Left lung (tissue), 4 donors: ENCODE measurements at regions not wholly inside any gene's neighbourhood (a gene's known extent, or its start where the extent isn't known, plus 50 kb on each side); places are given as distances from the start of the nearest gene placed in this dataset.

Experiments
- ATAC-seq: fragments of 200-7000 bp; cut with Tn5 transposase; one replicate; pipeline ENCODE4 v1.9.1; 2020; ENCODE audit warnings: moderate library complexity
- DNase-seq, 4 donors: peaks; one replicate each; pipeline ENCODE4 v3.0.0-alpha.2; 2013 to 2020
- H3K27ac ChIP-seq, 2 donors: fragments of 200-600 bp; sonication (generic) in 1 of 2; one replicate each; pipeline versions ENCODE4 v1.5.0 to v1.8.0; 2020 to 2021
- H3K27me3 ChIP-seq, 2 donors: fragments of 200-600 bp; sonication (generic) in 1 of 2; one replicate each; pipeline versions ENCODE4 v1.5.0 to v1.8.0; 2020 to 2021
- H3K36me3 ChIP-seq, 2 donors: fragments of 200-600 bp; sonication (generic) in 1 of 2; one replicate each; pipeline versions ENCODE4 v1.5.0 to v1.8.0; 2020 to 2021
- H3K4me1 ChIP-seq, 2 donors: fragments of 200-600 bp; one replicate each; pipeline ENCODE4 v1.8.0; 2021
- H3K4me3 ChIP-seq, 2 donors: fragments of 200-600 bp; sonication (generic) in 1 of 2; one replicate each; pipeline versions ENCODE4 v1.5.0 to v1.8.0; 2020 to 2021; ENCODE audit warnings: mild to moderate bottlenecking in 1 of 2
- H3K9me3 ChIP-seq, 2 donors: fragments of 200-600 bp; sonication (generic) in 1 of 2; one replicate each; pipeline versions ENCODE4 v1.5.0 to v1.8.0; 2020 to 2021
- intact Hi-C, 2 donors: fragments of 100-400 bp; cut with DNase I; formaldehyde crosslinking; loops; one replicate each; pipeline versions ENCODE4 v1.11.2 to v1.14.2; 2022
- TF ChIP-seq, protein P1 (sequence below), 2 donors: fragments of 200-600 bp; sonication (generic) in 1 of 2; IDR thresholded peaks; one replicate each; pipeline versions ENCODE4 v1.5.0 to v1.8.0; 2021; ENCODE audit warnings: antibody characterized with exemption in 2 of 2
- donor health status: DM: no; HTN: yes; CAD: no.
- donor health status: DM: no; HTN: no; CAD: no.

DNA sequence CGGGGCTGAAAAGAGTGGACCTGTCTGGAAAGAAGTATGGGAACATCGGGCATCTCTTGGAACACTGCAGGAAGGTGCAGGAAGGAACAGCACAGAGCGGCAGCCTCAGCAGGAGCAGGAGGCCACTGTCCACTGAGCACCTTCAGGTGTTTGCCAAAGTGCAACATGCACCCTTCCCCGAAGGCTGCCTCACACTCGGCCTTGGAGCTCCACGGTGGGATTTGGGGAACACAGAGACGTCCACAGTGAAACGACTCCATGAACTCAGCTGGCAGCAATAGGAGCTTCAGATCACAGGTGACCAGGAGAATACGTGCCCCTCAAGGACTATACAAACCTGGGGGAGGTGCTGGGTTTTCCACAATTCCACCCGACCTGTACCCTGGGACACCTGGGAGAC lies 140.3 kb upstream of the RET start:
- Histone ChIP-seq H3K4me3 (no peak overlapping the region), H3K36me3 (no peaks in the 10 kb centered on the region), H3K27ac (no peak overlapping the region), H3K4me1 (peaks cover 10 to 16% of the 10 kb centered on the region in 2 donors), H3K27me3 (peaks cover 23 to 52% of the 10 kb centered on the region in 2 donors), H3K9me3 (no peaks in the 10 kb centered on the region)
- TF ChIP-seq, protein P1, sequence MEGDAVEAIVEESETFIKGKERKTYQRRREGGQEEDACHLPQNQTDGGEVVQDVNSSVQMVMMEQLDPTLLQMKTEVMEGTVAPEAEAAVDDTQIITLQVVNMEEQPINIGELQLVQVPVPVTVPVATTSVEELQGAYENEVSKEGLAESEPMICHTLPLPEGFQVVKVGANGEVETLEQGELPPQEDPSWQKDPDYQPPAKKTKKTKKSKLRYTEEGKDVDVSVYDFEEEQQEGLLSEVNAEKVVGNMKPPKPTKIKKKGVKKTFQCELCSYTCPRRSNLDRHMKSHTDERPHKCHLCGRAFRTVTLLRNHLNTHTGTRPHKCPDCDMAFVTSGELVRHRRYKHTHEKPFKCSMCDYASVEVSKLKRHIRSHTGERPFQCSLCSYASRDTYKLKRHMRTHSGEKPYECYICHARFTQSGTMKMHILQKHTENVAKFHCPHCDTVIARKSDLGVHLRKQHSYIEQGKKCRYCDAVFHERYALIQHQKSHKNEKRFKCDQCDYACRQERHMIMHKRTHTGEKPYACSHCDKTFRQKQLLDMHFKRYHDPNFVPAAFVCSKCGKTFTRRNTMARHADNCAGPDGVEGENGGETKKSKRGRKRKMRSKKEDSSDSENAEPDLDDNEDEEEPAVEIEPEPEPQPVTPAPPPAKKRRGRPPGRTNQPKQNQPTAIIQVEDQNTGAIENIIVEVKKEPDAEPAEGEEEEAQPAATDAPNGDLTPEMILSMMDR (IDR thresholded peaks at IDR 0.05) = no peak
- DNase-seq = peak in 1 of 4 donors; percentile 34
- intact Hi-C loops = no loop called here
- ATAC-seq = no peak

DNA sequence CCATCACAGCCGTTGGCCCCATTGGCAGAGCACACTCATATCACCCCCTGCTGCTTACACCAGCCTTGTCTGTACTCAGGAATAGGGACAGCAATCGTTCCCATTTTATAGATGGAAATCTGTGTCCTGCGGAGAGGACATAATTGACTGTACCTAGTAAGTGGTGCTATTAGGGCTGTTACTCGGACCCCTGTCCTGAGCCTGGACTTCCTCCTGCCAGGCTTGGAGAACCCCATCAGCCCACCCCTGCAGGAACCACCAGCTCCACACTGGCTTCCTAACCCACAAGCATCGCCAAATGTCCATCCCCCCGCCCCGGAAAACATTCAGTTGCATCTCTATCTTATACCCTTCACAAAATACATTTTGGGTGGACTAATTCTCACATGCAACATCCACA lies 139.8 kb upstream of the RET start:
- H3K36me3 ChIP-seq = no peaks in the 10 kb centered on the region
- TF ChIP-seq, protein P1 (IDR thresholded peaks at IDR 0.05) = no peak
- H3K27me3 ChIP-seq = peaks cover 22 to 48% of the 10 kb centered on the region in 2 donors
- no peak overlapping the region for H3K27ac ChIP-seq
- no peak for ATAC-seq
- peaks cover 10 to 16% of the 10 kb centered on the region in 2 donors for H3K4me1 ChIP-seq
- H3K9me3 ChIP-seq = no peaks in the 10 kb centered on the region
- intact Hi-C loops = no loop called here
- no peak overlapping the region for H3K4me3 ChIP-seq
- peak in 1 of 4 donors; percentile 27 for DNase-seq

DNA sequence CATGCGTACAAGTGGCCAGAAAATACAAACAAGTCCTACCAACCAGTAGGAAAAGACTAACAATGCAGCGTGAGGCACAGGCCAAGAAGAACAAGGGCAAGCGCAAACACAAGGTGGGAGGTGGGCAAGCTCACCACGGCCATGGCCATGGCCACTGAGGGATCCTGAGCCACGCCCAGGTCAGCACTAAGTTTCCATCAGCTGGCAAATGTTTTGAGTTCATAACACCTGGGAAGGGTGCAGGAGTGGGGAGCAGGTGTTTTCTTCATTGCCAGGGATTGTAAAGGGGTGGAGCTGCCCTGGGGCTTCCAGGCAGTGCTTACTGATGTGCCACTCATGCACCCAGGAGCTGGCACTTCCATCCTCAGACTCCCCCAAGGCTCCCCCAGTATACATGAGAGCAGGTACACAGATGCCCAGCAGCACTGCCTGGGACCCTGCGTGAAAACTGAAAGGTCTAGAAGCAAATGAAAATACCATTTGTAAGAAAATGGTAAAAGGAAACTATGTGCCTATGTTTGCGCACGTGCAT lies 139.2 kb upstream of the RET start:
- intact Hi-C loops = no loop called here
- TF ChIP-seq, protein P1 (IDR thresholded peaks at IDR 0.05) = no peak
- DNase-seq = no peak
- Histone ChIP-seq H3K9me3 (no peaks in the 10 kb centered on the region), H3K27ac (no peak overlapping the region), H3K36me3 (no peaks in the 10 kb centered on the region), H3K4me1 (peaks cover 10 to 15% of the 10 kb centered on the region in 2 donors), H3K27me3 (peaks cover 16 to 41% of the 10 kb centered on the region in 2 donors), H3K4me3 (no peak overlapping the region)
- no peak for ATAC-seq

DNA sequence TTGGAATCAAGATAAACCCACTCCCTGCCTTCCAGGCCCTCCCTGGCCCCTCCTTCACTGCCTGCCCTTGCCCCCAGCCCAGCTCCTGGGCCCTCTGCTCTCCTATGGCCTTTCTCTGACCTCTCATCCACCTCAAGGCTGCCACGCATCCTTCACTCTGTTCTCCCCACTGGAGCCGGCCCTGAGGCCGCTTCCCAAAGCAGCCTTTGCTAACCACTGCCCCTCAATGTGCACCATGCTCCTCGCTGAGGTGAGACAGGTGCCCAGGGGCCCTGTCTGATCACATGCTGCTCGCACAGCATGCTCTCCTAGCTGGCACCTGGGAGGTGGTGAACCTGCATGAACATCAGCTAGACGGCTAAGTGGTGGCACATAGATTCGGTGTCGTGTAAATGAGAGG lies 138.5 kb upstream of the RET start:
- no peak overlapping the region for H3K27ac ChIP-seq
- H3K4me3 ChIP-seq = no peak overlapping the region
- TF ChIP-seq, protein P1 (IDR thresholded peaks at IDR 0.05) = no peak
- no peaks in the 10 kb centered on the region for H3K9me3 ChIP-seq
- intact Hi-C loops = no loop called here
- DNase-seq (peak in 1 of 4 donors; percentile 55), ATAC-seq (no peak)
- H3K4me1 ChIP-seq = peaks cover 3 to 8% of the 10 kb centered on the region in 2 donors
- H3K36me3 ChIP-seq = no peaks in the 10 kb centered on the region
- H3K27me3 ChIP-seq = peaks cover 10 to 35% of the 10 kb centered on the region in 2 donors

DNA sequence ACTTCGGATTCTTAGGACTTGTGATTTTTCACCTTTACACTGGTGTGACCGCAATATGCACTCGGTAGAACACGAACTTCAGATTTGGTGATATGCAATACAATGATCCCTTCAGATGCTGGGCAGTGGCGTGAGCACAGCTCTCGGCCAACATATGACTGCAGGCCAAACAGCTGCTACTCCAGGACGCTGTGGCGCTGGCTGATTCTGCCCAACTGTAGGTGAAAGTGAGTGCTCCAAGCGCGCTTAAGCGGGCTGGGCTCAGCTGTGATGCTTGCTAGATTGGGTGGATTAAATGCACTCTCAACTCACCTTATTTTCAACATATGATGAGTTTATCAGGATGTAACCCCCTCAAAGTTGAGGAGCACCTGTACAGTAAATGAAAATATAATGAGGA lies 137.6 kb upstream of the RET start:
- H3K4me3 ChIP-seq = no peak overlapping the region
- ATAC-seq (no peak), DNase-seq (no peak)
- H3K4me1 ChIP-seq = no peaks in the 10 kb centered on the region
- H3K27ac ChIP-seq = no peak overlapping the region
- peaks cover 1 to 26% of the 10 kb centered on the region in 2 donors for H3K27me3 ChIP-seq
- TF ChIP-seq, protein P1 (IDR thresholded peaks at IDR 0.05) = no peak
- intact Hi-C loops = no loop called here
- H3K36me3 ChIP-seq = no peaks in the 10 kb centered on the region
- no peaks in the 10 kb centered on the region for H3K9me3 ChIP-seq
